ENCODE measurements at regions not wholly inside any gene's neighbourhood (a gene's known extent, or its start where the extent isn't known, plus 50 kb on each side); places are given as distances from the start of the nearest gene placed in this dataset.

GRCh38 chr16:35296962-35297653 lies 1837.7 kb downstream of the TP53TG3F start:
- intact Hi-C loops (cut with DNase I): no loop called here
- 73 to 74% methylated on average over 2 of the region's 2 CpGs for WGBS, 2 donors

GRCh38 chr16:35298460-35299243 lies 1839.2 kb downstream of the TP53TG3F start:
- Histone ChIP-seq H3K4me1 (no peaks in the 10 kb centered on the region), H3K4me3 (no peak overlapping the region), H3K36me3 (no peaks in the 10 kb centered on the region), H3K9me3 (no peaks in the 10 kb centered on the region), H3K27me3 (no peaks in the 10 kb centered on the region), H3K27ac (no peak overlapping the region)
- WGBS, 2 donors: 65 to 74% methylated on average over 2 of the region's 2 CpGs
- DNase-seq: no peak
- TF ChIP-seq POLR2AphosphoS5 (IDR thresholded peaks at IDR 0.05) (no peak), EP300 (IDR thresholded peaks at IDR 0.05) (no peak), CTCF (IDR thresholded peaks at IDR 0.05) (no peak), POLR2A (IDR thresholded peaks at IDR 0.05) (no peak)
- intact Hi-C loops (cut with DNase I): no loop called here

More at GRCh38 chr16:35296962-35297653, 1837.7 kb downstream of the TP53TG3F start:
- H3K27ac ChIP-seq: no peak overlapping the region
- TF ChIP-seq POLR2AphosphoS5 (IDR thresholded peaks at IDR 0.05) (no peak), EP300 (IDR thresholded peaks at IDR 0.05) (no peak), CTCF (IDR thresholded peaks at IDR 0.05) (no peak), POLR2A (IDR thresholded peaks at IDR 0.05) (no peak)
- H3K27me3 ChIP-seq: no peaks in the 10 kb centered on the region
- H3K36me3 ChIP-seq: no peaks in the 10 kb centered on the region
- no peaks in the 10 kb centered on the region for H3K9me3 ChIP-seq
- H3K4me1 ChIP-seq: no peaks in the 10 kb centered on the region
- no peak overlapping the region for H3K4me3 ChIP-seq
- no peak for DNase-seq

- Histone ChIP-seq H3K4me3 (no peak overlapping the region), H3K27ac (no peak overlapping the region), H3K36me3 (no peaks in the 10 kb centered on the region), H3K4me1 (no peaks in the 10 kb centered on the region), H3K27me3 (no peaks in the 10 kb centered on the region), H3K9me3 (no peaks in the 10 kb centered on the region)
- DNase-seq: no peak
- intact Hi-C loops (cut with DNase I): no loop called here
- 38 to 49% methylated on average over 1 of the region's 1 CpG for WGBS, 2 donors
- TF ChIP-seq EP300 (IDR thresholded peaks at IDR 0.05): no peak
- TF ChIP-seq POLR2AphosphoS5 (IDR thresholded peaks at IDR 0.05): no peak
- no peak for TF ChIP-seq POLR2A (IDR thresholded peaks at IDR 0.05)
- TF ChIP-seq CTCF (IDR thresholded peaks at IDR 0.05): no peak
These were observed 1843.4 kb downstream of the TP53TG3F start for GRCh38 chr16:35302859-35303258.

- Histone ChIP-seq H3K9me3 (no peaks in the 10 kb centered on the region), H3K4me3 (no peak overlapping the region), H3K27me3 (no peaks in the 10 kb centered on the region), H3K36me3 (no peaks in the 10 kb centered on the region), H3K27ac (no peak overlapping the region), H3K4me1 (no peaks in the 10 kb centered on the region)
- 60 to 69% methylated on average over 1 of the region's 1 CpG for WGBS, 2 donors
- TF ChIP-seq EP300 (IDR thresholded peaks at IDR 0.05): no peak
- TF ChIP-seq POLR2AphosphoS5 (IDR thresholded peaks at IDR 0.05): no peak
- no peak for TF ChIP-seq CTCF (IDR thresholded peaks at IDR 0.05)
- no peak for TF ChIP-seq POLR2A (IDR thresholded peaks at IDR 0.05)
- DNase-seq: no peak
- intact Hi-C loops (cut with DNase I): no loop called here
These were observed 1846.1 kb downstream of the TP53TG3F start for GRCh38 chr16:35305476-35305875.

Data from sigmoid colon (tissue), 6 donors.